ENCODE measurements at regions not wholly inside any gene's neighbourhood (a gene's known extent, or its start where the extent isn't known, plus 50 kb on each side); places are given as distances from the start of the nearest gene placed in this dataset.
"Not testable (repeated sequence)": the region's sequence is repeated elsewhere in the genome, so short reads cannot be mapped to it uniquely, and the experiment has no call there.

- no peak for DNase-seq
These were observed 341.0 kb downstream of the EIPR1 start for GRCh38 chr2:3036432-3037125.

GRCh38 chr2:3035385-3036050, 342.1 kb downstream of the EIPR1 start:
- no peak for DNase-seq

GRCh38 chr2:3034856-3035255, 342.8 kb downstream of the EIPR1 start:
- DNase-seq = no peak

- DNase-seq = no peak
These were observed 343.2 kb downstream of the EIPR1 start for GRCh38 chr2:3034396-3034795.

- DNase-seq = no peak
These were observed 344.3 kb downstream of the EIPR1 start for GRCh38 chr2:3033315-3033714.

- not testable (repeated sequence) for DNase-seq
These were observed 346.8 kb downstream of the EIPR1 start for GRCh38 chr2:3030791-3031190.

DNA sequence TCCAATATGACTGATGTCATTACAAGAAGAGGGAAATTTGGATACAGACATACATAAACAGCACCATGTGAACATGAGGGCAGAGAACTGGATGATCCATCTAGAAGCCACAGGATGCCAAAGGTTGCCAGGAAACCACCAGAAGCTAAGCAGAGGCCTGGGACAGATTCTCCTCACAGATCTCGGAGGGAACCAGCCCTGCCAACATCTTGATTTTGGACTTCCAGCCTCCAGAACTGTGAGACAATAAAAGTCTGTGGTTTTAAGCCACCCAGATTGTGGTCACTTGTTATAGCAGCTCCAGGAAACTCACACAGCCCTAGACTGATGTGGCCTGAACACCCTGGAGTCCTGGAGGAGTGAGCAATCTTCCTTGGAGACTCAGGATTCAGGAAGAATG, 351.6 kb downstream of the EIPR1 start:
- DNase-seq = no peak

DNA sequence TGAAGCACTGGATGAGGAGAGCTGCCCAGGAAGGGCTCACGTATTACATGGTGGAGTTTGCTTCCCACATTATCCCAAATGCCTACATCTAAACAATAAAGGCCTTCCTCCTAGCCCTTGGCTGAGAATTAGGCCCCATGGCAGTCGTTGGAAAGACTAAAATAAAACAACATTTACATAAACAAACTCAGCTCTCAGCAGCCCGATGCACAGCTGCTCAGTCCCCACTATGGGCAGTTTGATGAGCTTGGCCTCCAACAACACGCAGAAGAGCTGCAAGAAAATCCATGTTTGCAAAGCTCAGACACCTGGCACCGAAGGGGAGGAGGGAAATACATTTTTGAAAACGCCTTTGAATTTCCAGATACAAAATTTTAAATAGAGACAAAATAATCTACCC, 352.4 kb downstream of the EIPR1 start:
- peak; percentile 28 for DNase-seq

- no peak for DNase-seq
These were observed 353.1 kb downstream of the EIPR1 start for GRCh38 chr2:3024401-3024935.

DNA sequence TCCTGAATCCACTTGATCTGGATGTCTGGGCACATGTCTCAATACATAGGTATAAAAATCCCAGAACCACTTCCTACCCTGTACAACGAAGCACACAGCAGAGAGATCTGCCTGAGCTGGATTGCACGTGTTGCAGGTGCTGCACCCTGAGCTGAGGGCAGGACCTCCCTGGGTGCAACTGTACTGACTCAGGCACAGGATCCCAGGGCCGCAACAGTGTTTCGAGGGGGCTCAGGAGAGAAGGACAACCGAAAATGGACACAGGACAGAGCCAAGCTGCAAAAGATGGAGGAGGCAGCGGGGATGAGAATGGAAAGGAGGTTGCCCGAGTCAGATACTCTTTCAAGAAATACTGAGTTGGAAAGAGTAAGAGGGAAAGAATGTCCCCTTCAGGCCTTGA, 354.1 kb downstream of the EIPR1 start:
- no peak for DNase-seq

DNA sequence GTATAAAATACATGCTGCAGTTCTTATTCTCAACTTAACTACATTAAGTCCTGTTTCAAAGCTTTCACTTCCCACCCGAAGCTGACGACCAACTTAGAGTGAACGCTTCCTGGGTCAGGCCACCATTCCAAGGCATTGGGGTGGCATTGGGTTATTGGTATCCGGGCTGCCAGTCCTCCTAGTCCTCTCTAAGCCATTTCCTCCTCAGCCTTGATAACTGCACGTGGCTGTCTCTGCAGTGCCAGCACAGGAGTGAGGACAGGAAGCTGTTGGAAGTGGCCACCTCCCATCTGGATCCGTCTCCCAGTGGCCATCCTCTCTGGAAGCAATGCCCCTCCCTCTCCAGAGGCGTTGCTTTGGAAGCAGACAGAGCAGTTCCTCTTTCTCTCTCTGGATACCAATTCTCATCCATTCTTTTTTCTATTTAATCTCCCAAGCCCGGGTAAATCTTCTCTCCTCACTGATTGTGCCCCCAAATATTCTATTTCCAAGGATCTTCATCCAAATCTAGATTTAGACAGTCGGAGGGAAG, 354.7 kb downstream of the EIPR1 start:
- no peak for DNase-seq

GRCh38 chr2:3021720-3022119, 355.9 kb downstream of the EIPR1 start:
- no peak for DNase-seq

- DNase-seq = no peak
These were observed 367.6 kb downstream of the EIPR1 start for GRCh38 chr2:3010001-3010400.

- DNase-seq = no peak
These were observed 368.1 kb downstream of the EIPR1 start for GRCh38 chr2:3009483-3009882.

DNA sequence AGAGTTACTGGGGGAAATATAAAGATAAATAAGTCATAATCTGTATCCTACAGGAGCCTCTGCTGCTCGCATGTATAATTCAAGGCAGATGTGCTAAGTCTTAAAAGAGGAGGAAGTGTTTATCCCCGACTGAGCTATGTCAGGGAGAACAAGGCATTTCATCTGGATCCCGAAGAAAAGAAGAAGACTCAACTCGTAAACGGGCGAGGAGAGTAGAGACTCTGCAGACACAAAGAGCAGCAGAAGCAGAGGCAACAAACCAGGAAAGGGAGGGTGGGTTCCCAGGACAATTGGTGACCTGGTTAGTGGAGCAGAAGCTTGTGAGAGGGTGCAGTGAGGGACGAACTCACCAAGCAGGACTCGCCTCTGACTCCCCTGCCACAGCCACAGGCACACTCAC, 368.6 kb downstream of the EIPR1 start:
- peak; percentile 21 for DNase-seq

GRCh38 chr2:3008561-3008960, 369.1 kb downstream of the EIPR1 start:
- DNase-seq = no peak

- no peak for DNase-seq
These were observed 370.5 kb downstream of the EIPR1 start for GRCh38 chr2:3007135-3007534.

DNA sequence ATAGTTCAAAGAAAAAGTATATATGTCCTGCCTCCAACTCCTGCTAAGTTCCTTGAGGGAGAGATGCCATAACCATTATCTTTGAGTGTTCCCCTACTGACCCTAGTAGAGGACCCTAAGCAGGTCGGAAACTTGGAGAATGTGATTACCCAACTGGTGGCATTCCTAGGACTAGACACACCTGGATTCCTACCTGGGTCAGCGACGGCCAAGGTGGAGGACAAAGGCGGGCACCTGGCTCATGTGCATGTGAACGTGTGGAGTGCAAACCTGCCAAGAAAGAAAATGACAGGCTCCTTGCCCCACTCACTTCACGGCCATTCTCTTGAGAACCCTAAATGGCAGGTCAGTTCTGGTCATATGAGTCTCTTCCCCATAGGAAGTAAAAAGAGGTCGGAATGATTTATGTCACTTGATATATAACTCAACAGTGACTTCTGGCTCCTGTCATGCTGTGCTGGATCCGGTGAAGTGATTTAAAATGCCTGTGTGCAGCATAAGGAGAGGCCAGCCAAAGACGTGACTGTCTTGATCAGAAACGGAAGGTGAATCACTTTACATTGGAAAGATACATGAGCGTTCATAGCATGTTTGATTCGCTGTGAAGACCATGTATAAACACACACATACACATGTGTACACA, 371.6 kb downstream of the EIPR1 start:
- no peak for DNase-seq

GRCh38 chr2:3001615-3002560, 375.7 kb downstream of the EIPR1 start:
- peak; percentile 56 for DNase-seq

DNA sequence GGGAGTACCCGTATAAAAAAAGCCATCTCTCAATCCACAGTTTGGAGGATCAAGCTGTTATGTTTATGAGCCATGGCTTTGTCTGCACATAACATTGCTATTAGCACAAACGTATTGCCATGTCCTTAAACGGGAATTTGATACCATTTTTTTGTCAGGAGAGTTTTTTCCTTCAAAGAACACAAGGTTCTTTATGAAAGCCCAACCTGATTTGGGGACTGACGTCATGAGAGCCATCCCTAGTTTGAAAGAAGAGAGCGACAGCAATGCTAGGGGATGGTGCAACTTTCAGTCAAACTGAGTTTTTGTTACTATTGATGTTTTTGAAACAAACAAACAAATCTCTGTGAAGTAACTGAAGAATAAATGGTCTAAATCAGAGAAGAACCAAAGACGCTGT, 376.6 kb downstream of the EIPR1 start:
- no peak for DNase-seq

GRCh38 chr2:3000125-3000524, 377.5 kb downstream of the EIPR1 start:
- DNase-seq = no peak

DNA sequence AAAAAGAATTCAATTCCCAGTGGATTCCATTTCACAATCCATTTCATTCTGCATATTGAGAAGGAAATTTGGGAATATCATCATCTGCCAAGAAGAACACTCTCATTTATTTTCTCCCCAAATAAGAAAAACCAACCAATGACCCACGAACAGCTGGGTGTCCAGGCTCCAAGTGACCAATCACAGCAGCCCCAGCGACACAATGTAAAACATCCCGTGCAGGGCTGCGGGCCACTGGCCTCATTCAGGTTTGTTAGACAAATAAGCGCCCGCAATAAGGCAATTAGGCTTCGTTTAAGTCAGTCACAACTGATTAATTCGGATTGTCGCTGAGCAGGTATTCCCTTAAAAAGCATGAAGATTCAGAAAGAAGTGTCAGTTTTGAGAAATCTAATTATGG, 378.6 kb downstream of the EIPR1 start:
- no peak for DNase-seq

All from tongue (tissue), 1 donor.